B cell (primary cell): ENCODE measurements at regions not wholly inside any gene's neighbourhood (a gene's known extent, or its start where the extent isn't known, plus 50 kb on each side); places are given as distances from the start of the nearest gene placed in this dataset.

ENCODE experiments used
- ATAC-seq: fragments of 200-7000 bp; cut with Tn5 transposase; one replicate; pipeline ENCODE4 v1.10.0; 2021; ENCODE audit warnings: low read depth, mild to moderate bottlenecking, moderate number of reproducible peaks, moderate library complexity
- CTCF ChIA-PET: fragments of 350-600 bp; sonication (Branson Sonifier 250); formaldehyde crosslinking; loops from one replicate; lab custom pipeline; 2021; ENCODE audit warnings: antibody characterized with exemption, inconsistent platforms; lab: Charles Lee
- POLR2A ChIA-PET: fragments of 350-600 bp; sonication (Branson Sonifier 250); formaldehyde crosslinking; loops from one replicate; lab custom pipeline; 2021; ENCODE audit warnings: antibody characterized with exemption; lab: Charles Lee
- DNase-seq: peaks from one replicate; pipeline ENCODE4 v3.0.0; 2013
- H2AFZ ChIP-seq: 2 replicates; pipeline ENCODE4 v1.6.1; 2012; ENCODE audit warnings: mild to moderate bottlenecking, low read depth, low read length; ENCODE audit not compliant: insufficient read depth, poor library complexity, severe bottlenecking
- H3K27ac ChIP-seq, 2 donors: 1 replicate in 1 of 2; 2 replicates in 1 of 2; pipeline ENCODE4 v1.5.1; 2012 to 2013; ENCODE audit warnings: low read length in 2 of 2, mild to moderate bottlenecking in 2 of 2, moderate library complexity in 1 of 2
- H3K27me3 ChIP-seq, 4 experiments: fragments of 200-600 bp in 1 of 4; sonication (generic) in 1 of 4; replicated peaks in 1 of 4; 1 replicate in 2 of 4; 2 replicates in 2 of 4; pipeline versions ENCODE4 v1.6.1 to v1.7.0; 2013 to 2016; ENCODE audit warnings: low read length in 3 of 4, mild to moderate bottlenecking in 2 of 4, mixed read lengths in 1 of 4, moderate library complexity in 1 of 4; ENCODE audit not compliant: insufficient read depth in 4 of 4, control insufficient read depth in 3 of 4; ENCODE audit errors: control extremely low read depth in 1 of 4
- H3K36me3 ChIP-seq, 2 experiments: replicated peaks in 1 of 2; 1 replicate in 1 of 2; 2 replicates in 1 of 2; pipeline versions ENCODE4 v1.6.1 to v1.7.1; 2013; ENCODE audit warnings: low read length in 1 of 2; ENCODE audit not compliant: insufficient read depth in 2 of 2, control insufficient read depth in 1 of 2; ENCODE audit errors: control extremely low read depth in 1 of 2, extremely low read depth in 1 of 2
- H3K4me1 ChIP-seq, 2 donors: fragments of 200-600 bp in 1 of 2; sonication (generic) in 1 of 2; 1 replicate in 1 of 2; 2 replicates in 1 of 2; pipeline versions ENCODE4 v1.5.1 to v1.6.1; 2013 to 2017; ENCODE audit warnings: low read length in 2 of 2; ENCODE audit not compliant: control insufficient read depth in 2 of 2, insufficient read depth in 2 of 2
- H3K4me2 ChIP-seq: replicated peaks from 2 replicates; pipeline ENCODE3; 2012; ENCODE audit warnings: mild to moderate bottlenecking, low read depth, low read length; ENCODE audit not compliant: poor library complexity, severe bottlenecking
- H3K4me3 ChIP-seq, 5 experiments: fragments of 200-600 bp in 1 of 5; sonication (generic) in 1 of 5; 1 replicate in 3 of 5; 2 replicates in 2 of 5; pipeline versions ENCODE4 v1.5.1 to v1.7.0; 2011 to 2016; ENCODE audit warnings: low read length in 4 of 5, mild to moderate bottlenecking in 4 of 5, low read depth in 2 of 5, control low read depth in 1 of 5, moderate library complexity in 1 of 5; ENCODE audit not compliant: insufficient read depth in 1 of 5; ENCODE audit errors: control extremely low read depth in 1 of 5, extremely low read depth in 1 of 5
- H3K79me2 ChIP-seq: fragments of 200-600 bp; sonication (generic); one replicate; pipeline ENCODE4 v1.6.0; 2016; ENCODE audit warnings: low read length; ENCODE audit not compliant: control insufficient read depth, insufficient read depth
- H3K9ac ChIP-seq: fragments of 200-600 bp; sonication (generic); 2 replicates; pipeline ENCODE4 v1.6.1; 2017; ENCODE audit warnings: mild to moderate bottlenecking, low read length, moderate library complexity
- H3K9me3 ChIP-seq, 3 donors: one replicate each; pipeline versions ENCODE4 v1.6.1 to v1.7.1; 2013; ENCODE audit warnings: low read length in 2 of 3; ENCODE audit not compliant: control insufficient read depth in 2 of 3, insufficient read depth in 1 of 3; ENCODE audit errors: control extremely low read depth in 1 of 3
- H4K20me1 ChIP-seq: 2 replicates; pipeline ENCODE4 v1.6.0; 2012; ENCODE audit warnings: mild to moderate bottlenecking, low read length; ENCODE audit not compliant: insufficient read depth, control insufficient read depth, poor library complexity, severe bottlenecking
- H3K27ac Mint-ChIP-seq: one replicate; pipeline ENCODE4 v1.8.0; 2021; ENCODE audit warnings: mixed read lengths
- H3K27me3 Mint-ChIP-seq: one replicate; pipeline ENCODE4 v1.8.0; 2021; ENCODE audit warnings: mixed read lengths
- H3K4me1 Mint-ChIP-seq: one replicate; pipeline ENCODE4 v1.8.0; 2021; ENCODE audit warnings: mixed read lengths
- H3K4me3 Mint-ChIP-seq: one replicate; pipeline ENCODE4 v1.8.0; 2021; ENCODE audit warnings: mixed read lengths
- H3K9me3 Mint-ChIP-seq: one replicate; pipeline ENCODE4 v1.8.0; 2022; ENCODE audit warnings: mixed read lengths; ENCODE audit not compliant: insufficient read depth
- EZH2 ChIP-seq: IDR thresholded peaks from 2 replicates; pipeline ENCODE4 v1.6.1; 2012; ENCODE audit warnings: borderline replicate concordance, low read depth, mild to moderate bottlenecking, moderate library complexity, low read length; ENCODE audit not compliant: insufficient read depth, poor library complexity, severe bottlenecking
- WGBS: methylation state at CpG from one replicate; pipeline ENCODE4 v1.1.5; 2013; ENCODE audit warnings: missing lambda C conversion rate; ENCODE audit not compliant: insufficient coverage; 5-methylcytosine and 5-hydroxymethylcytosine counted together
- intact Hi-C: fragments of 100-400 bp; cut with micrococcal nuclease; formaldehyde crosslinking; loops from one replicate; pipeline ENCODE4 v1.10.0; 2022
- TF ChIP-seq, protein P1 (sequence below): fragments of 200-600 bp; IDR thresholded peaks from one replicate; pipeline ENCODE4 v1.8.0; 2022; ENCODE audit warnings: antibody characterized with exemption, mild to moderate bottlenecking

DNA sequence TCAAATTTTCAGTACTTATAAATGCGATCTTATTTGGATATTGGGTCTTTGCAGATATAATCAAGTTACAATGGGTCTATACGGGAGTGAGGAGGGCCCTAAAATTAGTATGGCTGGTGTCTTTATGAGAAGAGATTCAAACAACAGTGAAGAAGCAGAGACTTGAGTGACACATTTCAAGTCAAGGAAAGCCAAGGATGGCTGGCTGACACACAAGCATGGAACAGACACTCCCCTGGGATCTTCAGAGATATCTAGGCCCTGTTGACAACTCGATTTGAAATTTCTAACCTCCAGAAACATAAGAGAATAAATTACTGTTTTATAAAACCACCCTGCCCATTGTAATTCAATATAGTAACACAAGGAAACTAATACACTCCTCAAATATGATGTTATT is 1886.0 kb upstream of the PCDH7 start:
- WGBS: 100% methylated on average over 1 of the region's 3 CpGs
- H3K9me3 ChIP-seq: no peaks in the 10 kb centered on the region
- no peak for DNase-seq
- Mint-ChIP-seq H3K9me3 (peaks cover 6% of the 10 kb centered on the region), H3K27me3 (no peaks in the 10 kb centered on the region), H3K4me3 (no peak overlapping the region), H3K4me1 (no peaks in the 10 kb centered on the region), H3K27ac (no peak overlapping the region)
- no peaks in the 10 kb centered on the region for H3K4me1 ChIP-seq
- no peaks in the 10 kb centered on the region for H4K20me1 ChIP-seq
- TF ChIP-seq, protein P1, sequence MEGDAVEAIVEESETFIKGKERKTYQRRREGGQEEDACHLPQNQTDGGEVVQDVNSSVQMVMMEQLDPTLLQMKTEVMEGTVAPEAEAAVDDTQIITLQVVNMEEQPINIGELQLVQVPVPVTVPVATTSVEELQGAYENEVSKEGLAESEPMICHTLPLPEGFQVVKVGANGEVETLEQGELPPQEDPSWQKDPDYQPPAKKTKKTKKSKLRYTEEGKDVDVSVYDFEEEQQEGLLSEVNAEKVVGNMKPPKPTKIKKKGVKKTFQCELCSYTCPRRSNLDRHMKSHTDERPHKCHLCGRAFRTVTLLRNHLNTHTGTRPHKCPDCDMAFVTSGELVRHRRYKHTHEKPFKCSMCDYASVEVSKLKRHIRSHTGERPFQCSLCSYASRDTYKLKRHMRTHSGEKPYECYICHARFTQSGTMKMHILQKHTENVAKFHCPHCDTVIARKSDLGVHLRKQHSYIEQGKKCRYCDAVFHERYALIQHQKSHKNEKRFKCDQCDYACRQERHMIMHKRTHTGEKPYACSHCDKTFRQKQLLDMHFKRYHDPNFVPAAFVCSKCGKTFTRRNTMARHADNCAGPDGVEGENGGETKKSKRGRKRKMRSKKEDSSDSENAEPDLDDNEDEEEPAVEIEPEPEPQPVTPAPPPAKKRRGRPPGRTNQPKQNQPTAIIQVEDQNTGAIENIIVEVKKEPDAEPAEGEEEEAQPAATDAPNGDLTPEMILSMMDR: no peak
- no peak for TF ChIP-seq EZH2
- no peak overlapping the region for H3K9ac ChIP-seq
- no peaks in the 10 kb centered on the region for H3K36me3 ChIP-seq
- no peak overlapping the region for H3K4me3 ChIP-seq
- H2AFZ ChIP-seq: no peak overlapping the region
- ChIA-PET POLR2A (no interaction called here), CTCF (no interaction called here)
- H3K27ac ChIP-seq: no peak overlapping the region
- no peaks in the 10 kb centered on the region for H3K79me2 ChIP-seq
- intact Hi-C loops: no loop called here
- H3K4me2 ChIP-seq: no peak overlapping the region
- H3K27me3 ChIP-seq: no peaks in the 10 kb centered on the region
- no peak for ATAC-seq

DNA sequence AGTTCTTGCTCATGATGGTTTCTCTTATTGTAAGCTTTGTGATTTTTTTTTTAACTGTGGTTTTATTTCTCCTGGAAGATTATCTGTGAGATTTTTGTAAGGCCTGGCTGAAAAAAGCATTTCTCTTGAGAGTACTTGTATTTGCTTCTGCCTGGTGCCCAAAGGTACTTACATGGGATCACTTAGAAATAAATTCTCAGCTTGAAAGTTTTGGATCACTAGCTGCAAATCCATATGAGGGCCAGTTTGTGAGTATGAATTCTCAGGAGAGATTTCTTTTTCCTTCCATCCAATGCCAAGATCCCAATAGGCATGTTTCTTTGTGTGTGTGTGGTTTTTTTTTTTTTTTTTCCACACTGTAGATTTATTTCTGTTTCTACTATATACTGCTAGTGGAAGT is 1884.7 kb upstream of the PCDH7 start:
- Mint-ChIP-seq H3K27ac (no peak overlapping the region), H3K4me1 (no peaks in the 10 kb centered on the region), H3K27me3 (no peaks in the 10 kb centered on the region), H3K9me3 (peaks cover 6% of the 10 kb centered on the region), H3K4me3 (no peak overlapping the region)
- H3K4me1 ChIP-seq: no peaks in the 10 kb centered on the region
- no peak for TF ChIP-seq EZH2
- TF ChIP-seq, protein P1: no peak
- no peaks in the 10 kb centered on the region for H4K20me1 ChIP-seq
- H2AFZ ChIP-seq: no peak overlapping the region
- no peak overlapping the region for H3K4me3 ChIP-seq
- H3K27me3 ChIP-seq: no peaks in the 10 kb centered on the region
- intact Hi-C loops: no loop called here
- CTCF ChIA-PET: no interaction called here
- no peak overlapping the region for H3K9ac ChIP-seq
- ATAC-seq: no peak
- POLR2A ChIA-PET: no interaction called here
- no peak overlapping the region for H3K27ac ChIP-seq
- no peaks in the 10 kb centered on the region for H3K79me2 ChIP-seq
- no peaks in the 10 kb centered on the region for H3K9me3 ChIP-seq
- no peak overlapping the region for H3K4me2 ChIP-seq
- no peak for DNase-seq
- H3K36me3 ChIP-seq: no peaks in the 10 kb centered on the region
